ENCODE measurements at regions not wholly inside any gene's neighbourhood (a gene's known extent, or its start where the extent isn't known, plus 50 kb on each side); places are given as distances from the start of the nearest gene placed in this dataset.

GRCh38 chr2:41500895-41501294 is 546.9 kb upstream of the PKDCC start:
- no peak for DNase-seq

GRCh38 chr2:41502752-41503151 is 545.1 kb upstream of the PKDCC start:
- no peak for DNase-seq

GRCh38 chr2:41504532-41504931 is 543.3 kb upstream of the PKDCC start:
- no peak for DNase-seq

- DNase-seq: no peak
Measured at GRCh38 chr2:41510108-41510507, 537.7 kb upstream of the PKDCC start.

GRCh38 chr2:41521211-41521610 is 526.6 kb upstream of the PKDCC start:
- DNase-seq: no peak

- no peak for DNase-seq
Measured at GRCh38 chr2:41527525-41528323, 520.1 kb upstream of the PKDCC start.

- DNase-seq: no peak
Measured at GRCh38 chr2:41535575-41535974, 512.2 kb upstream of the PKDCC start.

GRCh38 chr2:41540272-41540998 is 507.4 kb upstream of the PKDCC start:
- no peak for DNase-seq

GRCh38 chr2:41543726-41544125 is 504.1 kb upstream of the PKDCC start:
- no peak for DNase-seq

GRCh38 chr2:41544709-41545108 is 503.1 kb upstream of the PKDCC start:
- DNase-seq: no peak

- no peak for DNase-seq
Measured at GRCh38 chr2:41546031-41546430, 501.8 kb upstream of the PKDCC start.

GRCh38 chr2:41568648-41569047 is 479.2 kb upstream of the PKDCC start:
- DNase-seq: no peak

GRCh38 chr2:41572154-41572553 is 475.7 kb upstream of the PKDCC start:
- DNase-seq: no peak

GRCh38 chr2:41576423-41576822 is 471.4 kb upstream of the PKDCC start:
- no peak for DNase-seq

- no peak for DNase-seq
Measured at GRCh38 chr2:41579806-41580205, 468.0 kb upstream of the PKDCC start.

- DNase-seq: no peak
Measured at GRCh38 chr2:41580806-41581205, 467.0 kb upstream of the PKDCC start.

- DNase-seq: no peak
Measured at GRCh38 chr2:41595240-41595639, 452.6 kb upstream of the PKDCC start.

GRCh38 chr2:41597680-41598079 is 450.1 kb upstream of the PKDCC start:
- DNase-seq: no peak

GRCh38 chr2:41598161-41598894 is 449.5 kb upstream of the PKDCC start:
- no peak for DNase-seq

- DNase-seq: no peak
Measured at GRCh38 chr2:41600460-41600859, 447.4 kb upstream of the PKDCC start.

- DNase-seq: no peak
Measured at GRCh38 chr2:41602341-41602740, 445.5 kb upstream of the PKDCC start.

- no peak for DNase-seq
Measured at GRCh38 chr2:41605311-41605710, 442.5 kb upstream of the PKDCC start.

- DNase-seq: no peak
Measured at GRCh38 chr2:41605914-41606313, 441.9 kb upstream of the PKDCC start.
